Thymus (tissue), 11 donors: ENCODE measurements at regions not wholly inside any gene's neighbourhood (a gene's known extent, or its start where the extent isn't known, plus 50 kb on each side); places are given as distances from the start of the nearest gene placed in this dataset.
"Not testable (repeated sequence)": the region's sequence is repeated elsewhere in the genome, so short reads cannot be mapped to it uniquely, and the experiment has no call there.

Source experiments
- DNase-seq, 9 donors: peaks; one replicate each; pipeline ENCODE4 v3.0.0-alpha.2; 2013; ENCODE audit warnings: low spot score in 9 of 9, low read depth in 6 of 9, missing footprints in 1 of 9
- H3K27ac ChIP-seq, 2 donors: one replicate each; pipeline ENCODE4 v1.5.1; 2013; ENCODE audit warnings: control low read depth in 1 of 2, low read depth in 1 of 2, low read length in 1 of 2, mild to moderate bottlenecking in 1 of 2, moderate library complexity in 1 of 2
- H3K27me3 ChIP-seq, 2 donors: one replicate each; pipeline ENCODE4 v1.5.1; 2013; ENCODE audit warnings: low read length in 1 of 2; ENCODE audit not compliant: control insufficient read depth in 2 of 2, insufficient read depth in 1 of 2
- H3K36me3 ChIP-seq, 2 donors: one replicate each; pipeline ENCODE4 v1.5.1; 2013; ENCODE audit warnings: low read length in 1 of 2, mild to moderate bottlenecking in 1 of 2, moderate library complexity in 1 of 2; ENCODE audit not compliant: control insufficient read depth in 2 of 2, insufficient read depth in 2 of 2
- H3K4me1 ChIP-seq, 2 donors: one replicate each; pipeline ENCODE4 v1.5.1; 2013; ENCODE audit warnings: low read length in 2 of 2; ENCODE audit not compliant: control insufficient read depth in 2 of 2, insufficient read depth in 2 of 2
- H3K4me3 ChIP-seq, 2 donors: one replicate each; pipeline ENCODE4 v1.5.1; 2013; ENCODE audit warnings: low read length in 2 of 2, control low read depth in 1 of 2, mild to moderate bottlenecking in 1 of 2
- H3K9me3 ChIP-seq, 2 donors: one replicate each; pipeline ENCODE4 v1.5.1; 2013; ENCODE audit warnings: low read length in 1 of 2, mild to moderate bottlenecking in 1 of 2; ENCODE audit not compliant: control insufficient read depth in 2 of 2, insufficient read depth in 1 of 2
- WGBS: extraction: QIAGEN DNeasy Blood & Tissue Kit; methylation state at CpG from one replicate; pipeline ENCODE4 v1.1.7; 2013; 5-methylcytosine and 5-hydroxymethylcytosine counted together
- donor health status: healthy.

- H3K9me3 ChIP-seq, result no peaks in the 10 kb centered on the region
- no peaks in the 10 kb centered on the region for H3K36me3 ChIP-seq
- H3K27ac ChIP-seq, result no peak overlapping the region
- H3K4me3 ChIP-seq, result no peak overlapping the region
- H3K27me3 ChIP-seq, result peaks cover 0 to 16% of the 10 kb centered on the region in 2 donors
- DNase-seq, result no peak
- no peaks in the 10 kb centered on the region for H3K4me1 ChIP-seq
- over 99% methylated on average over 2 of the region's 2 CpGs for WGBS
Measured at GRCh38 chr5:135097390-135097789, 63.4 kb upstream of the PITX1 start.

GRCh38 chr5:135095871-135096270 is 61.8 kb upstream of the PITX1 start:
- no peak for DNase-seq
- no peaks in the 10 kb centered on the region for H3K36me3 ChIP-seq
- no peak overlapping the region for H3K27ac ChIP-seq
- H3K27me3 ChIP-seq, result peaks cover 0 to 14% of the 10 kb centered on the region in 2 donors
- H3K9me3 ChIP-seq, result no peaks in the 10 kb centered on the region
- H3K4me1 ChIP-seq, result no peaks in the 10 kb centered on the region
- 94% methylated on average over 3 of the region's 3 CpGs for WGBS
- no peak overlapping the region for H3K4me3 ChIP-seq

GRCh38 chr5:135095052-135095715 is 61.2 kb upstream of the PITX1 start:
- DNase-seq, result no peak
- 92% methylated on average over 6 of the region's 6 CpGs for WGBS
- Histone ChIP-seq H3K36me3 (no peaks in the 10 kb centered on the region), H3K27me3 (peaks cover 0 to 14% of the 10 kb centered on the region in 2 donors), H3K4me1 (no peaks in the 10 kb centered on the region), H3K4me3 (no peak overlapping the region), H3K9me3 (no peaks in the 10 kb centered on the region), H3K27ac (no peak overlapping the region)

- Histone ChIP-seq H3K4me3 (no peak overlapping the region), H3K27me3 (peaks cover 0 to 16% of the 10 kb centered on the region in 2 donors), H3K4me1 (no peaks in the 10 kb centered on the region), H3K9me3 (no peaks in the 10 kb centered on the region), H3K27ac (no peak overlapping the region), H3K36me3 (no peaks in the 10 kb centered on the region)
- no peak for DNase-seq
- 94% methylated on average over 6 of the region's 6 CpGs for WGBS
Measured at GRCh38 chr5:135094339-135095051, 60.5 kb upstream of the PITX1 start.

GRCh38 chr5:135093483-135093882 is 59.5 kb upstream of the PITX1 start:
- not testable (repeated sequence) for H3K27ac ChIP-seq, H3K4me1 ChIP-seq, H3K36me3 ChIP-seq, H3K4me3 ChIP-seq, DNase-seq, H3K9me3 ChIP-seq
- 94% methylated on average over 1 of the region's 1 CpG for WGBS
- peaks cover 0 to 16% of the 10 kb centered on the region in 2 donors for H3K27me3 ChIP-seq

GRCh38 chr5:135092476-135092875 is 58.4 kb upstream of the PITX1 start:
- Histone ChIP-seq H3K4me3 (no peak overlapping the region), H3K4me1 (no peaks in the 10 kb centered on the region), H3K27ac (no peak overlapping the region), H3K36me3 (no peaks in the 10 kb centered on the region), H3K9me3 (no peaks in the 10 kb centered on the region), H3K27me3 (peaks cover 0 to 16% of the 10 kb centered on the region in 2 donors)
- 86% methylated on average over 8 of the region's 8 CpGs for WGBS
- DNase-seq, result no peak

GRCh38 chr5:135091286-135091685 is 57.3 kb upstream of the PITX1 start:
- H3K27me3 ChIP-seq, result peaks cover 0 to 20% of the 10 kb centered on the region in 2 donors
- H3K36me3 ChIP-seq, result no peaks in the 10 kb centered on the region
- DNase-seq, result no peak
- H3K27ac ChIP-seq, result no peak overlapping the region
- WGBS, result 99% methylated on average over 3 of the region's 3 CpGs
- H3K9me3 ChIP-seq, result no peaks in the 10 kb centered on the region
- no peak overlapping the region for H3K4me3 ChIP-seq
- H3K4me1 ChIP-seq, result no peaks in the 10 kb centered on the region

- Histone ChIP-seq H3K4me3 (no peak overlapping the region), H3K27me3 (peaks cover 0 to 12% of the 10 kb centered on the region in 2 donors), H3K4me1 (no peaks in the 10 kb centered on the region), H3K36me3 (no peaks in the 10 kb centered on the region), H3K9me3 (no peaks in the 10 kb centered on the region), H3K27ac (no peak overlapping the region)
- DNase-seq, result no peak
- WGBS, result 91% methylated on average over 3 of the region's 3 CpGs
Measured at GRCh38 chr5:135089912-135090311, 55.9 kb upstream of the PITX1 start.

GRCh38 chr5:135088911-135089310 is 54.9 kb upstream of the PITX1 start:
- Histone ChIP-seq H3K4me1 (no peaks in the 10 kb centered on the region), H3K36me3 (no peaks in the 10 kb centered on the region), H3K9me3 (no peaks in the 10 kb centered on the region), H3K4me3 (no peak overlapping the region), H3K27ac (no peak overlapping the region), H3K27me3 (peaks cover 0 to 8% of the 10 kb centered on the region in 2 donors)
- 87% methylated on average over 2 of the region's 2 CpGs for WGBS
- DNase-seq, result no peak
